ENCODE measurements at regions not wholly inside any gene's neighbourhood (a gene's known extent, or its start where the extent isn't known, plus 50 kb on each side); places are given as distances from the start of the nearest gene placed in this dataset.

- TF ChIP-seq CTCF (conservative IDR thresholded peaks at IDR 0.05 in 1 of 2, IDR thresholded peaks at IDR 0.05 in 1 of 2; ENCODE audit: extremely low read depth in 1 of 2, insufficient read depth in 1 of 2, low read depth in 1 of 2, low read length in 2 of 2), result no peak
- TF ChIP-seq EZH2 (IDR thresholded peaks at IDR 0.05; ENCODE audit: borderline replicate concordance, low read length), result no peak
Observed at GRCh38 chr6:103872678-103873077, 987.0 kb downstream of the HACE1 start.
